GM12878 (cell line): ENCODE measurements at regions not wholly inside any gene's neighbourhood (a gene's known extent, or its start where the extent isn't known, plus 50 kb on each side); places are given as distances from the start of the nearest gene placed in this dataset.
A peak's percentile ranks its signal among the peaks of the same experiment; 100 is the strongest.

Experiments used
- ATAC-seq: fragments of 200-7000 bp; cut with Tn5 transposase; 3 replicates; pipeline ENCODE4 v1.9.1; 2020; ENCODE audit warnings: mild to moderate bottlenecking, moderate library complexity
- BruUV-seq: library from RNA; stranded (reverse); fragments of 400-500 nt; replicated peaks from 2 replicates; lab custom pipeline; 2021; lab: Mats Ljungman, UMichigan
- CTCF ChIA-PET: fragments of 300-600 bp; sonication (Branson Sonifier 250); formaldehyde crosslinking; extraction: SDS; loops from one replicate; lab custom pipeline; 2021; ENCODE audit warnings: inconsistent platforms; lab: Yijun Ruan, JAX
- POLR2A ChIA-PET: fragments of 350-600 bp; formaldehyde crosslinking; extraction: SDS; loops from one replicate; lab custom pipeline; 2021; ENCODE audit warnings: inconsistent platforms; lab: Charles Lee
- RAD21 ChIA-PET: fragments of 300-600 bp; sonication (Branson Sonifier 250); formaldehyde crosslinking; loops from one replicate; lab custom pipeline; 2023; ENCODE audit warnings: antibody characterized with exemption; ENCODE audit not compliant: unreplicated experiment; lab: Charles Lee
- SMC1A ChIA-PET: fragments of 300-600 bp; sonication (Branson Sonifier 250); formaldehyde crosslinking; loops from one replicate; lab custom pipeline; 2023; ENCODE audit not compliant: unreplicated experiment, uncharacterized antibody; lab: Charles Lee
- DNase-seq: peaks from one replicate; pipeline ENCODE4 v3.0.0-alpha.2; 2011; ENCODE audit warnings: low read depth, low spot score
- FAIRE-seq: peaks from 3 replicates; lab custom pipeline; 2011; peaks lifted over from hg19 to GRCh38; lab: Jason Lieb, UNC
- H2AFZ ChIP-seq: 2 replicates; pipeline ENCODE4 v1.6.0; 2011; ENCODE audit warnings: low read depth, low read length, control low read depth; ENCODE audit not compliant: control insufficient read depth
- H3K27ac ChIP-seq: 2 replicates; pipeline ENCODE4 v1.5.1; 2011; ENCODE audit warnings: control low read depth; ENCODE audit not compliant: control insufficient read depth, insufficient read depth
- H3K27me3 ChIP-seq, 2 experiments: replicated peaks in 1 of 2; 2 replicates each; pipeline versions ENCODE4 v1.6.0 to v1.6.1; 2011; ENCODE audit warnings: low read length in 1 of 2; ENCODE audit not compliant: control insufficient read depth in 2 of 2, insufficient read depth in 2 of 2
- H3K36me3 ChIP-seq, 2 experiments: 2 replicates each; pipeline ENCODE4 v1.5.1; 2011; ENCODE audit warnings: low read length in 1 of 2; ENCODE audit not compliant: control insufficient read depth in 2 of 2, insufficient read depth in 2 of 2
- H3K4me1 ChIP-seq: 2 replicates; pipeline ENCODE4 v1.6.1; 2011; ENCODE audit warnings: mild to moderate bottlenecking, low read length, moderate library complexity, mixed read lengths; ENCODE audit not compliant: control insufficient read depth, insufficient read depth
- H3K4me2 ChIP-seq: 2 replicates; pipeline ENCODE4 v1.6.0; 2011; ENCODE audit warnings: control low read depth; ENCODE audit not compliant: control insufficient read depth, insufficient read depth
- H3K4me3 ChIP-seq: fragments of 200-600 bp; sonication (generic); 2 replicates; pipeline ENCODE4 v1.5.1; 2016
- H3K79me2 ChIP-seq: 2 replicates; pipeline ENCODE4 v1.6.0; 2011; ENCODE audit warnings: low read length; ENCODE audit not compliant: control insufficient read depth, insufficient read depth
- H3K9ac ChIP-seq: 2 replicates; pipeline ENCODE4 v1.8.0; 2011; ENCODE audit warnings: low read length, control low read depth, mixed read lengths; ENCODE audit not compliant: control insufficient read depth, insufficient read depth
- H3K9me3 ChIP-seq: replicated peaks from 3 replicates; pipeline ENCODE4 v1.5.1; 2011; ENCODE audit warnings: mild to moderate bottlenecking, low read length; ENCODE audit not compliant: control insufficient read depth, insufficient read depth
- H4K20me1 ChIP-seq: 2 replicates; pipeline ENCODE4 v1.6.0; 2011; ENCODE audit not compliant: control insufficient read depth, insufficient read depth
- ATF7 ChIP-seq: fragments of 450-650 bp; IDR thresholded peaks from 2 replicates; pipeline ENCODE4 v1.6.1; 2016; ENCODE audit warnings: low read depth, mild to moderate bottlenecking
- CUX1 ChIP-seq: IDR thresholded peaks from 2 replicates; pipeline ENCODE4 v1.6.1; 2012; ENCODE audit warnings: improper control_type of control experiment, low read depth, low read length; ENCODE audit not compliant: insufficient replicate concordance
- HDAC2 ChIP-seq: fragments of 200-600 bp; sonication (generic); IDR thresholded peaks from 2 replicates; pipeline ENCODE4 v1.6.1; 2017
- KAT2A ChIP-seq: conservative IDR thresholded peaks from 2 replicates; pipeline ENCODE4 v1.6.1; 2011; ENCODE audit warnings: low read depth, low read length; ENCODE audit not compliant: control insufficient read depth
- MTA2 ChIP-seq: fragments of 450-650 bp; IDR thresholded peaks from 2 replicates; pipeline ENCODE4 v1.6.1; 2016; ENCODE audit warnings: low read depth, mild to moderate bottlenecking, moderate library complexity
- RELA ChIP-seq: fragments of 450-650 bp; IDR thresholded peaks from 2 replicates; pipeline ENCODE4 v1.8.0; 2014; ENCODE audit warnings: borderline replicate concordance; ENCODE audit not compliant: partially characterized antibody
- SIX5 ChIP-seq: IDR thresholded peaks from 2 replicates; pipeline ENCODE4 v1.6.1; 2011; ENCODE audit warnings: mild to moderate bottlenecking, low read depth, low read length, moderate library complexity; ENCODE audit not compliant: severe bottlenecking
- TAF1 ChIP-seq: IDR thresholded peaks from 2 replicates; pipeline ENCODE4 v1.6.1; 2011; ENCODE audit warnings: mild to moderate bottlenecking, low read depth, low read length, borderline replicate concordance
- ZBTB33 ChIP-seq: fragments of 450-650 bp; IDR thresholded peaks from 2 replicates; pipeline ENCODE4 v1.6.1; 2017; ENCODE audit warnings: mild to moderate bottlenecking
- WGBS: methylation state at CpG from one replicate; pipeline ENCODE4 v1.1.6; 2016; ENCODE audit warnings: low lambda C conversion rate; ENCODE audit not compliant: insufficient replicate concordance, insufficient coverage; ENCODE audit errors: missing lambda C conversion rate; 5-methylcytosine and 5-hydroxymethylcytosine counted together
- in situ Hi-C: fragments of 300-500 bp; cut with MboI; formaldehyde crosslinking; loops from 9 replicates; pipeline ENCODE4 v1.14.3; 2018; ENCODE audit warnings: mixed read lengths
- intact Hi-C: fragments of 100-400 bp; cut with micrococcal nuclease; formaldehyde crosslinking; loops from one replicate; pipeline ENCODE4 v1.14.2; 2022; ENCODE audit not compliant: unreplicated experiment

GRCh38 chr5:156239800-156240199 lies 87.2 kb upstream of the SGCD start:
- FAIRE-seq = no peak

GRCh38 chr5:156240414-156240813 lies 86.5 kb upstream of the SGCD start:
- WGBS = 35% methylated on average over 3 of the region's 3 CpGs
- no peaks in the 10 kb centered on the region for H3K4me1 ChIP-seq
- H3K79me2 ChIP-seq = no peaks in the 10 kb centered on the region
- DNase-seq (no peak), FAIRE-seq (no peak), ATAC-seq (peak; percentile 57)
- RAD21 ChIA-PET = interaction anchor here (0.6 kb wide), 1 partner anchor 1528 kb away, joined by 3 read pairs; no protein-coding TSS in a partner anchor
- SMC1A ChIA-PET = interaction anchor here (1.4 kb wide), 1 partner anchor 20 kb away, joined by 3 read pairs; no protein-coding TSS in a partner anchor
- H3K27ac ChIP-seq = no peak overlapping the region
- intact Hi-C loops = no loop called here
- CTCF ChIA-PET = no interaction called here
- H3K9ac ChIP-seq = no peak overlapping the region
- no peaks in the 10 kb centered on the region for H3K27me3 ChIP-seq
- H3K36me3 ChIP-seq = no peaks in the 10 kb centered on the region
- POLR2A ChIA-PET = no interaction called here
- H4K20me1 ChIP-seq = no peaks in the 10 kb centered on the region
- no peak overlapping the region for H3K4me2 ChIP-seq
- no TSS peak for BruUV-seq
- H3K9me3 ChIP-seq = no peaks in the 10 kb centered on the region
- in situ Hi-C loops = no loop called here
- H3K4me3 ChIP-seq = no peak overlapping the region
- H2AFZ ChIP-seq = no peak overlapping the region
- no peak for TF ChIP-seq CUX1
- no peak for TF ChIP-seq SIX5
- TF ChIP-seq MTA2 = no peak
- TF ChIP-seq RELA = no peak
- TF ChIP-seq HDAC2 = no peak
- no peak for TF ChIP-seq KAT2A
- no peak for TF ChIP-seq ATF7

More at GRCh38 chr5:156239800-156240199, 87.2 kb upstream of the SGCD start:
- intact Hi-C loops = loop anchor here (10.0 kb wide), 1 partner anchor 695 kb away; no protein-coding TSS in a partner anchor
- Histone ChIP-seq H3K4me3 (no peak overlapping the region), H3K27me3 (no peaks in the 10 kb centered on the region), H3K4me2 (no peak overlapping the region), H3K79me2 (no peaks in the 10 kb centered on the region), H3K27ac (no peak overlapping the region), H2AFZ (no peak overlapping the region), H4K20me1 (no peaks in the 10 kb centered on the region), H3K4me1 (no peaks in the 10 kb centered on the region)
- POLR2A ChIA-PET = no interaction called here
- 92% methylated on average over 2 of the region's 2 CpGs for WGBS
- DNase-seq = no peak
- TF ChIP-seq ZBTB33 (no peak), TAF1 (no peak)
- TF ChIP-seq, all 136 proteins: peak for 0
- no peaks in the 10 kb centered on the region for H3K9me3 ChIP-seq
- BruUV-seq = no TSS peak
- ChIA-PET CTCF (no interaction called here), RAD21 (no interaction called here), SMC1A (interaction anchor here (1.4 kb wide), 1 partner anchor 20 kb away, joined by 3 read pairs; no protein-coding TSS in a partner anchor)
- H3K9ac ChIP-seq = no peak overlapping the region
- H3K36me3 ChIP-seq = no peaks in the 10 kb centered on the region
- peak; percentile 54 for ATAC-seq
- in situ Hi-C loops = no loop called here
